Activated CD4-positive, CD25-positive, alpha-beta regulatory T cell (primary cell): ENCODE measurements at regions not wholly inside any gene's neighbourhood (a gene's known extent, or its start where the extent isn't known, plus 50 kb on each side); places are given as distances from the start of the nearest gene placed in this dataset.

Experiments used
- DNase-seq, 4 experiments: peaks; one replicate each; lab custom pipeline; 2025; lab: John Stamatoyannopoulos, UW

DNA sequence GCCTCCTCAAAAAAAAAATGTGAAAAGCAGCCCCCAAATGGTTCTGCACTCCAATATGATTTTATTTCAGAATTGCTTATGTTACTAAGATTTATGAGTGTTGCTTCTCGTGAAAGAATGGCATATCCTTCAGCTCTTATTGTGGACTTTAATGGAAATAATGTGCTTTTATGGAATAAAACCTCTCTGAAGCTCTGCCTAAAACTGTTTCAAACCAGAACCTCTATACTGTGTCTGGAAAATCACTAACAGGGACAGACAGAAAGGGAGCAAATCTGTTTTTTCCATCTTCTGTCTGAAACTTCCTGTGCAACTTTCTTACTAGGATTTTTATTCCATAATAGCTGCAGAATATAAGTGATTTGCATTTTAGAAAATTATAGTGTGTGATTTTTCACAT is 493.1 kb downstream of the ANKRD50 start:
- no peak for DNase-seq

DNA sequence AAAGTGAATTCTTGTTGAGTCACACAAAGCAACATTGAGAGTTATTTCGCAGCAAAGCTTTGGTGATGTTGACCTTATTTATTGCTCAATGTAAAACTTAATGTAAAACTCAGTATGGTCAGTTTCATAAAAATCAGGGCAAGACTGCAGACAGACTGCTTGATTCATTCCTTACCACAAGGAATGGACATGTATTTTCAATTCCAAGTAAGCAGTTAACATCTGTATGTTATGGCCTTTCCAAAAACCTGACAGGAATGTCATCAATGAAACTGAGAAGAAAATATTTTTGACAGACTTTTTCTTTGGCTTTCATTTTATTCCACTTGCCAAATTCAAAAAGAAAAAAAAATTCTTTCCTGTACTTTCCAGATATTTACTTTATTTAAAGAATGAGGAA is 488.3 kb downstream of the ANKRD50 start:
- DNase-seq: no peak

- no peak for DNase-seq
These were observed 484.6 kb downstream of the ANKRD50 start for GRCh38 chr4:124227981-124228380.

GRCh38 chr4:124230268-124230667 is 482.3 kb downstream of the ANKRD50 start:
- no peak for DNase-seq

- no peak for DNase-seq
These were observed 477.8 kb downstream of the ANKRD50 start for GRCh38 chr4:124234771-124235170.

- DNase-seq: no peak
These were observed 468.7 kb downstream of the ANKRD50 start for GRCh38 chr4:124243671-124244366.

DNA sequence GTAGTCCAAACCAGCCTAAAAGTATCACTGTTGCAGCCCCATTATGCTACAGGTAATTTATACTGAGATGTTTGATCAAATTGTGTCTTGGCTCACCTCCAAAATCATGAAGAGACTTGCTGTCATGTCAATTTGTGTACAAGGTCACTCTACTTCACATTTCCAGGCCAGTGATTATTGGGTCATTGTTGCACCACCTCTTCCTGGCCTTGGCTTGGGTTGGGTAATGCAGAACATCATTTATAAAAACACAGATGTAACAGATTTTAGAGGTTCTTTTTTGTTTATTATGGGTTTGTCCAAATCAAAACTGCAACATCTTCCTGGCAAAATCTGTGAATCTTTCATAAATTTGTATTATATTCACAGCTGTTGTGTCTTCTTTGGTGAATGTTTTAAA is 459.5 kb downstream of the ANKRD50 start:
- no peak for DNase-seq

DNA sequence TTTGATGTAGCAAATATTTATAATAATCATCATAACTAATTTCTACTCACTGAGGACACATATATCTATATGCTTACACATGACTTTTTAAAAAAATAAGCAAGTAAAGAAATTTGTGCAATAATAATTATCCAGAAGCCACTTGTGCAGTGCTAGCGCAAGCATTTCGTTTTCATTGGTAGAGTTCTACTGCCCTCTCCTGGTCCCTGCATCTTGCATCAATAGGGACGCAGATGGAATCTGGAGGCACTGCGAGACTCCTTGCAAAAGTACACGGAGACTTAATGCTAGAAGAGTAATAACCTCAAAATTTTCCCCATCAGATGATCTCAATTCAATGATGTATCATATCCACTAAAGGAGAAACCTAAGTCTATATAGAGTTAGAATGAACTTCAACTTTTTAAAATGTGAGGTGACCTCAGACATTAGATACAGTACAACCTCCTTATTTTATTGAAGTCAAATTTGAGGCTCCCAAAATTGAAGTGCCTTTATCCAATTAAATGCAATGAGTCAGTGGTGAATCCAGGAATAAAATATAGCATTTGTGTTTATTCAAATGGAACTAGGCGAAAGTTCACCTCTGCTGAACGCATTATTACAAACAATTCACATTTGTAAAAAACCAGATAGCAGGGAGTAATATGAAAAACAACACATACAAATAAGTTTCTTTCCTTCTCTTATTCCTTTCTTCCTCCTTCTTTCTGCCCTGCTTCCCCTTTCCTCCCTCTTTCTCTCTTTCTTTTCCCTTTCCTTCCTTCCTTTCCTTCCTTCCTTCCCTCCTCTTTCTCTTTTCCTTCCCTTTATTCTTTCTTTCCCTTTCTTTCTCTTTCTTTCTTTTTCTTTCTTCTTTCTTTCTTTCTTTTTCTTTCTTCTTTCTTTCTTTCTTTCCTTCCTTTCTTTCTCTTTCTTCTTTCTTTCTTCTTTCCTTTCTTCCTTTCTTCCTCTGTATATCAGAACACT is 450.0 kb downstream of the ANKRD50 start:
- peak in 2 of 4 experiments; percentile 0 to 2 for DNase-seq

DNA sequence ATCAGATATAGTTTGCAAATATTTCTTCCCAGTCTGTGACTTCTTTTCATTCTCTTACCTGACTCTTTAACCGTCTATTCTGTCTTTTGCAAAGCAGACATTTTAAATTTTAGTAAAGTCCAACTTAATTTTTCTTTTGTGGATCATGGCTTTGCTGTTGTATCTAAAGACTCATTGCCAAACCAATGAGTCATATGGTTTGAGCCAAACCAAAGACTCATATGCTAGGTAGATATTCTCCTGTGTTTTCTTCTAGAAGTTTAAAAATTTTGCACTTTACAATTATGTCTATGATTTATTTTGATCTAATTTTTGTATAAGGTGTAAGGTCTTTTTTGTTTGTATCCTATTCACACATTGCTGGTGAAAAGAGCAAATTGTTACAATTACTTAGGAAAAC is 446.8 kb downstream of the ANKRD50 start:
- DNase-seq: no peak

DNA sequence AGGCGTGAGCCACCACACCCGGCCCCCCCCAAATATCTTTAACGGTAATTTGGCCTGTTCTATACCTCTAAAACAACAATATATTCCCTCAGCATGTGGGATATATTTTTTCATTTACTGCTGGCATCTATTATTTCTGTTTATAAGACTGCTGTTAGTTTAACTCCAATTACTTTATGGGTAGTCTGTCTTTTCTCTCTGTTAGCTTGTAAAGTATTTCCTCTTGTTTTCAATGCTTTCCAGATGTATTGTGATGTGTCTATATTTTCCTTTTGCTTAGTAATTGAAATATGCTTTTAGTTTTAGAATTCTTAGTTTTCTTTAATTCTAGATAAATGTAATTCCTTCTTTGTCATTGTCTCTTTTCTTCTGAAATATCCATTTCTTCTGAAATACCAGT is 445.8 kb downstream of the ANKRD50 start:
- DNase-seq: no peak

DNA sequence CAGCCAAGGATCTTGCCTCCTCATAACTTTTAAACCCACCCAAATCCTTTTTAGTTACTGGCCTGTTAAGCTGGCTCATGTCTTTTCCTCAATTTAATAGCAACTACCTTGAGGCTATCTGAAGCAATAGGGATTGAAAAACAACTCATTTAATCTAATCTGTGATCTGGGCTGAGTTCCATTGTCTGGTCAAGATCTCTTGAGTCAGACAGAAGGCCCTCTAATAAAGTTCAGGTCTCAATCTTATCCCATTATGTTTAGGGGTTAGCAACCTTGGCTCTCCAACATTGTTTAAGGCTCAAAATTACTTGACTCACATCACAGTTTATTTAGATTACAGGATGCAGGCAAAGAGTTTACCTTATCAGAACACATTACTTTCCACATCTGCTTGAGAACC is 436.1 kb downstream of the ANKRD50 start:
- no peak for DNase-seq

DNA sequence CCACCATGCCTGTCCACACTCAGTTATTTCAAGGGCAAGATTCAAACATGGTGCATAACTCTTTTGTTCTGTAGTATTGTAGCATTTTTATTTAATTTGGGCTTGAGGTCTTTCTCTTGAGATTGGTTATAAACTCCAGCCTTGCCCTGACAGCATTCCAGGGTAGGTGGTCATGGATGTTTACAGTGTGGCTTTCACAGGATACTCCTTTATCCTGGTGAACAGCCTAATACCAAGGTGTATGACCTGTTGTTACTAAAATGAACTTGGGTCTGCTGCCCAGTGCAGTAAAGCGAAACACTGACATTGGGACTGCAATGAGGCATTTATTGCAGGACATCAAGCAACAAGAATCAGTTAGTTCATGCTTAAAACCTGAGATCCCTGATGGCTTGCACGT is 434.8 kb downstream of the ANKRD50 start:
- no peak for DNase-seq

- DNase-seq: no peak
These were observed 434.1 kb downstream of the ANKRD50 start for GRCh38 chr4:124278477-124278876.

DNA sequence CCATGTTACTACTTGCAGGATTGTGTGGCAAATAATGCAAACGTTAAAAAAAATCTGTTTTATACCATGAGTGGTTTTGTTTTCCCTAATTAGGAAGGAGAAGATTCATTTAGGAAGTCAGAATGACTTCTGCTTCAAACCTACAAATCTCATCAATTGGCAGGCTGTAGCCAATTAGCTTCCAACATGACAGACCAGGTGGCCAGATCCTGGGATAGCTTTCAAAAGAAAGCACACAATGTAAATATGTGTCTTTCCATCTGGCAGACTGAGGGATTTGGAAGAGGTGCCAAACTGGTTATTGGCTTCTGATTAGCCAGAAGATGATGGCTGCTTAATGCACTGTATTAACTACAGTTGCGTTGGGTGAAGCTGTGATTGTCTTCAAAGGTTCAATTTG is 432.8 kb downstream of the ANKRD50 start:
- DNase-seq: no peak

GRCh38 chr4:124282301-124282898 is 430.1 kb downstream of the ANKRD50 start:
- DNase-seq: no peak

GRCh38 chr4:124288706-124289486 is 423.6 kb downstream of the ANKRD50 start:
- no peak for DNase-seq

DNA sequence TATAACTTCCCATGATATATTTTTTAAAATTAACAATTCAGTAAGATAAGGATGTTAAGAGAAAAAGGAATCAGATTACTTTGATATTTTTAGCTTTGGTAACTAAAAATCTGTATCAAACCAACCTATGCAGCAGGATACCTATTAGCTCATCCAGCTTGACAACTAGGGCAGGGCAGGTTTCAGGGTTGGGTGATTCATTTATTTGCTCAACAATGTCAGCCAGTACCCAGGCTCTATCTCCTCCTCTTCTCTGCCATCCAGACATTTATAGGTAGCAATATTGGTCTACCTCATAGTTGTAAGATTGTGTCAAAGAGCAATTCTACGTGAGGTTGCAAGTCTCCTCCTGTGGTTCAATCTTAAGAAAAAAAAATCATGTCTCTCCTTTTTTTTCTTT is 421.9 kb downstream of the ANKRD50 start:
- no peak for DNase-seq

- no peak for DNase-seq
These were observed 417.1 kb downstream of the ANKRD50 start for GRCh38 chr4:124295413-124295812.

GRCh38 chr4:124304941-124305340 is 407.6 kb downstream of the ANKRD50 start:
- no peak for DNase-seq

DNA sequence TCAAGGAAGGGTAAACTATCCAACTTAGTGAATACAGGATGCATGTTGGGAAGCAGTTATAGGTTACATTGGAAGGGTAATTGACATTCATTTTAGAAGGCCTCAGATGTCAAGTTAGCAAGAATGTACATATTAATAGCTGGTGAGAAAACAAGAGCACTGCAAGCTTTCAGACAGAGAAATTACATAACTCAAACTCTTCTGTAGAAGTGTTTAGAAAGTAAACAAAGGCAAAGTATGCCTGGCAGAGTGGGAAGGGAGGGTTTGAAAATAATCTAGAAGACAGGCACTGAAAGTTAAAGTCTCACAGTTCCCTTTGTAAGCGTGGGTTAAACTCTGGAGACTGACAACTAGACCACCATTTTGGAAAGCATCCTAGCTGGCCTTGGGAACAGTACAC is 406.2 kb downstream of the ANKRD50 start:
- no peak for DNase-seq

DNA sequence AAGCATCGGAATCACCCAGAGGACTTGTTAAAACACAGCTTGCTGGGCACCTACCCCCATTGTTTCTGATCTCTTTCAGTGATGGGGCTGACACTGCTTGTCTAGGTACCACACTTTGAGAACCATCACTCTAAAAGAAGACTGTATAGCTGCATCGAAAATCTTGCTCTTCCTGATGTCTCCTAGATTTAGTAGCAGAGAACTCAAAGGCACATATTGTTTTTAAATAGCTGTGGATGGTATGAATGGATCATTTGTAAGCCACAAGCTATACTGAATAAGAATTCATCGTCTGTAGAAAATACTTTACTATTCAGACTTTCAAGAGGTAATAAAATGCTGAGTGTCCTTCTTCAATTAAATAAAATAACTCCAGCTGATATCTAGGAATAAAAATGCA is 405.4 kb downstream of the ANKRD50 start:
- no peak for DNase-seq

GRCh38 chr4:124318292-124318691 is 394.2 kb downstream of the ANKRD50 start:
- no peak for DNase-seq
